Lower leg skin (tissue), 3 donors: ENCODE measurements at regions not wholly inside any gene's neighbourhood (a gene's known extent, or its start where the extent isn't known, plus 50 kb on each side); places are given as distances from the start of the nearest gene placed in this dataset.

Source experiments
- POLR2A ChIP-seq, 2 donors: fragments of 450-650 bp; IDR thresholded peaks; one replicate each; pipeline ENCODE4 v1.6.1; 2016 to 2017; ENCODE audit warnings: antibody characterized with exemption in 2 of 2, mild to moderate bottlenecking in 1 of 2, moderate library complexity in 1 of 2
- TF ChIP-seq, protein P1 (sequence below), 3 donors: fragments of 450-650 bp; IDR thresholded peaks; one replicate each; pipeline ENCODE4 v1.5.1; 2016; ENCODE audit warnings: antibody characterized with exemption in 3 of 3, mild to moderate bottlenecking in 3 of 3, moderate library complexity in 2 of 3

GRCh38 chr1:38699330-38700076, 160.1 kb downstream of the RRAGC start:
- TF ChIP-seq POLR2A (IDR thresholded peaks at IDR 0.05) = no peak
- TF ChIP-seq, protein P1, sequence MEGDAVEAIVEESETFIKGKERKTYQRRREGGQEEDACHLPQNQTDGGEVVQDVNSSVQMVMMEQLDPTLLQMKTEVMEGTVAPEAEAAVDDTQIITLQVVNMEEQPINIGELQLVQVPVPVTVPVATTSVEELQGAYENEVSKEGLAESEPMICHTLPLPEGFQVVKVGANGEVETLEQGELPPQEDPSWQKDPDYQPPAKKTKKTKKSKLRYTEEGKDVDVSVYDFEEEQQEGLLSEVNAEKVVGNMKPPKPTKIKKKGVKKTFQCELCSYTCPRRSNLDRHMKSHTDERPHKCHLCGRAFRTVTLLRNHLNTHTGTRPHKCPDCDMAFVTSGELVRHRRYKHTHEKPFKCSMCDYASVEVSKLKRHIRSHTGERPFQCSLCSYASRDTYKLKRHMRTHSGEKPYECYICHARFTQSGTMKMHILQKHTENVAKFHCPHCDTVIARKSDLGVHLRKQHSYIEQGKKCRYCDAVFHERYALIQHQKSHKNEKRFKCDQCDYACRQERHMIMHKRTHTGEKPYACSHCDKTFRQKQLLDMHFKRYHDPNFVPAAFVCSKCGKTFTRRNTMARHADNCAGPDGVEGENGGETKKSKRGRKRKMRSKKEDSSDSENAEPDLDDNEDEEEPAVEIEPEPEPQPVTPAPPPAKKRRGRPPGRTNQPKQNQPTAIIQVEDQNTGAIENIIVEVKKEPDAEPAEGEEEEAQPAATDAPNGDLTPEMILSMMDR (IDR thresholded peaks at IDR 0.05) = no peak
